ENCODE measurements at regions not wholly inside any gene's neighbourhood (a gene's known extent, or its start where the extent isn't known, plus 50 kb on each side); places are given as distances from the start of the nearest gene placed in this dataset.

- intact Hi-C loops (cut with micrococcal nuclease): no loop called here
- Mint-ChIP-seq H3K36me3 (no peaks in the 10 kb centered on the region), H3K27ac (no peak overlapping the region), H3K9me3 (peaks cover 0 to 17% (median 5%) of the 10 kb centered on the region in 8 donors), H3K4me3 (no peak overlapping the region), H3K4me1 (no peaks in the 10 kb centered on the region), H3K27me3 (no peaks in the 10 kb centered on the region)
- no peak for DNase-seq
- no peak overlapping the region for H3K4me3 ChIP-seq (ENCODE audit: low read length in 2 of 2)
- H3K27me3 ChIP-seq (ENCODE audit: insufficient read depth, low read length): no peaks in the 10 kb centered on the region
- H3K36me3 ChIP-seq (ENCODE audit: insufficient read depth, low read length): no peaks in the 10 kb centered on the region
- H3K4me1 ChIP-seq (ENCODE audit: insufficient read depth, low read length): no peaks in the 10 kb centered on the region
- ChIA-PET CTCF (ENCODE audit: partially characterized antibody) (no interaction called here), POLR2A (ENCODE audit: partially characterized antibody) (no interaction called here)
- H3K27ac ChIP-seq (ENCODE audit: low read depth, low read length): no peak overlapping the region
- no peaks in the 10 kb centered on the region for H3K9me3 ChIP-seq (ENCODE audit: control insufficient read depth in 1 of 2, low read length in 2 of 2)
These were observed 222.6 kb upstream of the ST6GAL2 start for GRCh38 chr2:107108556-107108955.

GRCh38 chr2:107111623-107112022, 225.7 kb upstream of the ST6GAL2 start:
- intact Hi-C loops (cut with micrococcal nuclease): no loop called here
- Mint-ChIP-seq H3K27ac (no peak overlapping the region), H3K4me1 (no peaks in the 10 kb centered on the region), H3K4me3 (no peak overlapping the region), H3K9me3 (peaks cover 0 to 12% (median 3%) of the 10 kb centered on the region in 8 donors), H3K36me3 (no peaks in the 10 kb centered on the region), H3K27me3 (no peaks in the 10 kb centered on the region)
- H3K9me3 ChIP-seq (ENCODE audit: control insufficient read depth in 1 of 2, low read length in 2 of 2): no peaks in the 10 kb centered on the region
- CTCF ChIA-PET (ENCODE audit: partially characterized antibody): no interaction called here
- POLR2A ChIA-PET (ENCODE audit: partially characterized antibody): no interaction called here
- no peak for DNase-seq
- no peak overlapping the region for H3K27ac ChIP-seq (ENCODE audit: low read depth, low read length)
- no peaks in the 10 kb centered on the region for H3K27me3 ChIP-seq (ENCODE audit: insufficient read depth, low read length)
- no peaks in the 10 kb centered on the region for H3K36me3 ChIP-seq (ENCODE audit: insufficient read depth, low read length)
- H3K4me3 ChIP-seq (ENCODE audit: low read length in 2 of 2): no peak overlapping the region
- H3K4me1 ChIP-seq (ENCODE audit: insufficient read depth, low read length): no peaks in the 10 kb centered on the region

GRCh38 chr2:107112561-107112960, 226.6 kb upstream of the ST6GAL2 start:
- H3K27ac ChIP-seq (ENCODE audit: low read depth, low read length): no peak overlapping the region
- intact Hi-C loops (cut with micrococcal nuclease): no loop called here
- POLR2A ChIA-PET (ENCODE audit: partially characterized antibody): no interaction called here
- Mint-ChIP-seq H3K27me3 (no peaks in the 10 kb centered on the region), H3K36me3 (no peaks in the 10 kb centered on the region), H3K4me1 (no peaks in the 10 kb centered on the region), H3K27ac (no peak overlapping the region), H3K4me3 (no peak overlapping the region), H3K9me3 (peaks cover 0 to 12% (median 3%) of the 10 kb centered on the region in 8 donors)
- H3K36me3 ChIP-seq (ENCODE audit: insufficient read depth, low read length): no peaks in the 10 kb centered on the region
- H3K9me3 ChIP-seq (ENCODE audit: control insufficient read depth in 1 of 2, low read length in 2 of 2): no peaks in the 10 kb centered on the region
- H3K4me3 ChIP-seq (ENCODE audit: low read length in 2 of 2): no peak overlapping the region
- H3K4me1 ChIP-seq (ENCODE audit: insufficient read depth, low read length): no peaks in the 10 kb centered on the region
- CTCF ChIA-PET (ENCODE audit: partially characterized antibody): no interaction called here
- H3K27me3 ChIP-seq (ENCODE audit: insufficient read depth, low read length): no peaks in the 10 kb centered on the region
- DNase-seq: no peak

- no peak overlapping the region for H3K27ac Mint-ChIP-seq
- intact Hi-C loops (cut with micrococcal nuclease): no loop called here
These were observed 242.4 kb upstream of the ST6GAL2 start for GRCh38 chr2:107128381-107128780.

GRCh38 chr2:107132070-107132469, 246.1 kb upstream of the ST6GAL2 start:
- Histone ChIP-seq H3K36me3 (ENCODE audit: insufficient read depth, low read length) (no peaks in the 10 kb centered on the region), H3K27me3 (ENCODE audit: insufficient read depth, low read length) (no peaks in the 10 kb centered on the region), H3K9me3 (ENCODE audit: control insufficient read depth in 1 of 2, low read length in 2 of 2) (no peaks in the 10 kb centered on the region), H3K27ac (ENCODE audit: low read depth, low read length) (no peak overlapping the region), H3K4me3 (ENCODE audit: low read length in 2 of 2) (no peak overlapping the region), H3K4me1 (ENCODE audit: insufficient read depth, low read length) (no peaks in the 10 kb centered on the region)
- H3K36me3 Mint-ChIP-seq: no peaks in the 10 kb centered on the region
- H3K27me3 Mint-ChIP-seq: no peaks in the 10 kb centered on the region
- no peak overlapping the region for H3K27ac Mint-ChIP-seq
- POLR2A ChIA-PET (ENCODE audit: partially characterized antibody): no interaction called here
- H3K4me3 Mint-ChIP-seq: no peak overlapping the region
- intact Hi-C loops (cut with micrococcal nuclease): no loop called here
- H3K4me1 Mint-ChIP-seq: no peaks in the 10 kb centered on the region
- no peak for DNase-seq
- peaks cover 0 to 4% (median 2%) of the 10 kb centered on the region in 8 donors for H3K9me3 Mint-ChIP-seq
- CTCF ChIA-PET (ENCODE audit: partially characterized antibody): no interaction called here

More at GRCh38 chr2:107128381-107128780, 242.4 kb upstream of the ST6GAL2 start:
- no peaks in the 10 kb centered on the region for H3K36me3 Mint-ChIP-seq
- H3K4me1 Mint-ChIP-seq: no peaks in the 10 kb centered on the region
- no peaks in the 10 kb centered on the region for H3K27me3 Mint-ChIP-seq
- peaks cover 0 to 9% (median 0%) of the 10 kb centered on the region in 8 donors for H3K9me3 Mint-ChIP-seq
- ChIA-PET CTCF (ENCODE audit: partially characterized antibody) (no interaction called here), POLR2A (ENCODE audit: partially characterized antibody) (no interaction called here)
- no peak overlapping the region for H3K27ac ChIP-seq (ENCODE audit: low read depth, low read length)
- DNase-seq: no peak
- no peak overlapping the region for H3K4me3 ChIP-seq (ENCODE audit: low read length in 2 of 2)
- no peaks in the 10 kb centered on the region for H3K9me3 ChIP-seq (ENCODE audit: control insufficient read depth in 1 of 2, low read length in 2 of 2)
- no peaks in the 10 kb centered on the region for H3K27me3 ChIP-seq (ENCODE audit: insufficient read depth, low read length)
- no peak overlapping the region for H3K4me3 Mint-ChIP-seq
- no peaks in the 10 kb centered on the region for H3K4me1 ChIP-seq (ENCODE audit: insufficient read depth, low read length)
- H3K36me3 ChIP-seq (ENCODE audit: insufficient read depth, low read length): no peaks in the 10 kb centered on the region

DNA sequence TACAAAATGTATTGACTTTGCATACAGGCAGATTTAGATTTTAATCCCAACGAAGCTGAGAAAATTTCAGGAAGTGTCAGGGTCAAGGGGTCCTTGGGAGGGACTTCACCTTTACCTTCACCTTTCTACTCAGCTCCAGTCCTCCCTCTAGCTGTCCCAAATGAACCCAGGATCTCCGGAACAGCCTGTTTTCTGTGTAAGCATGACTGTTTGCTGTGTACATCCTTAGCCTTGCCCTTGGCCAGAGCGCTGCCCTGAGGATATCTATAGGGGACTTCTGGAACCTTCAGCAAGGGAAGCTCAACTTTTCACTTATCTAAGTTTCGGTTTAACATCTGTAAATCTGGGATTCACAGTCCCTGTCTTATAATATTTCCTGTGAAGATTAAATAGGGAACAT, 246.8 kb upstream of the ST6GAL2 start:
- CTCF ChIA-PET (ENCODE audit: partially characterized antibody): no interaction called here
- Histone ChIP-seq H3K9me3 (ENCODE audit: control insufficient read depth in 1 of 2, low read length in 2 of 2) (no peaks in the 10 kb centered on the region), H3K4me3 (ENCODE audit: low read length in 2 of 2) (no peak overlapping the region), H3K27me3 (ENCODE audit: insufficient read depth, low read length) (no peaks in the 10 kb centered on the region), H3K4me1 (ENCODE audit: insufficient read depth, low read length) (no peaks in the 10 kb centered on the region), H3K36me3 (ENCODE audit: insufficient read depth, low read length) (no peaks in the 10 kb centered on the region), H3K27ac (ENCODE audit: low read depth, low read length) (no peak overlapping the region)
- Mint-ChIP-seq H3K36me3 (no peaks in the 10 kb centered on the region), H3K9me3 (peaks cover 0 to 4% (median 2%) of the 10 kb centered on the region in 8 donors), H3K27ac (no peak overlapping the region), H3K4me3 (no peak overlapping the region), H3K4me1 (no peaks in the 10 kb centered on the region), H3K27me3 (no peaks in the 10 kb centered on the region)
- intact Hi-C loops (cut with micrococcal nuclease): no loop called here
- no peak for DNase-seq
- POLR2A ChIA-PET (ENCODE audit: partially characterized antibody): no interaction called here

DNA sequence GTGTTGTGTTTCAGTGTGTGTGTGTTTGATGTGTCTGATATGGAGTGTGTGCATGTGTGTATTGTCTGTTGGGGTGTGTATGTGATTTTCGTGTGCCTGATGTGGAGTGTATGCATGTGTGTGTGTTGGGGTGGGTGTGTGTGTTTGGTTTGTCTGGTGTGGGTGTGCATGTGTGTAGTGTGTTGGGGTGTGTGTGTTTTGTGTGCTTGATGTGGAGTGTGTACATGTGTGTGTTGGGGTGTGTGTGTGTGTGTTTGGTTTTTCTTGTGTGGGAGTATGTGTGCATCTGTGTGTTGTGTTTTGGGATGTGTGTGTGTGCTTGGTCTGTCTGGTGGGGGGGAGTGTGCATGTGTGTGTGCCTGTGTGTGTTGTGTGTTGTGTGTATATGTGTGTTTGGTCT, 247.4 kb upstream of the ST6GAL2 start:
- no peaks in the 10 kb centered on the region for H3K27me3 ChIP-seq (ENCODE audit: insufficient read depth, low read length)
- H3K4me3 ChIP-seq (ENCODE audit: low read length in 2 of 2): no peak overlapping the region
- no peak for DNase-seq
- Mint-ChIP-seq H3K4me3 (no peak overlapping the region), H3K27me3 (no peaks in the 10 kb centered on the region), H3K36me3 (no peaks in the 10 kb centered on the region), H3K27ac (no peak overlapping the region), H3K9me3 (peaks cover 0 to 4% (median 2%) of the 10 kb centered on the region in 8 donors), H3K4me1 (no peaks in the 10 kb centered on the region)
- no peaks in the 10 kb centered on the region for H3K4me1 ChIP-seq (ENCODE audit: insufficient read depth, low read length)
- ChIA-PET CTCF (ENCODE audit: partially characterized antibody) (no interaction called here), POLR2A (ENCODE audit: partially characterized antibody) (no interaction called here)
- no peaks in the 10 kb centered on the region for H3K9me3 ChIP-seq (ENCODE audit: control insufficient read depth in 1 of 2, low read length in 2 of 2)
- no peak overlapping the region for H3K27ac ChIP-seq (ENCODE audit: low read depth, low read length)
- intact Hi-C loops (cut with micrococcal nuclease): no loop called here
- H3K36me3 ChIP-seq (ENCODE audit: insufficient read depth, low read length): no peaks in the 10 kb centered on the region

DNA sequence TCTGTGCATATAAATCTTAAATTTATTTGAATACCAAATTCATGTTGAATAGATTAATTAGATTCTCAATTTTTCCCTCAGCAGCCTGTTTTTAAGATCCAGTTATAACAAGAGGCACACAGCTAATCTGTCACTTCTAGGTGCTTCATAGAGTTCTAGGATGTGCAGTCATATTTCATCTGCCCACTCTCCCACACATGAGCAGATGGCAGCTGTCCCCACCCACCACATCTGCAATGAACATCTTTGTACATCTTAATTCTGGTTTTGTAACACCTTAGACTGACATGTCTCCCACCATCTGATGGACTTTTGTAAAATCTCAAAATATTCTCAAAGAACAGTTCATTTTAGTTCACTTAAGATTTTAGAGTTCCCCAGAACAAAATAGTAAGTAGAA, 250.8 kb upstream of the ST6GAL2 start:
- Histone ChIP-seq H3K27ac (ENCODE audit: low read depth, low read length) (no peak overlapping the region), H3K4me1 (ENCODE audit: insufficient read depth, low read length) (no peaks in the 10 kb centered on the region), H3K27me3 (ENCODE audit: insufficient read depth, low read length) (no peaks in the 10 kb centered on the region), H3K36me3 (ENCODE audit: insufficient read depth, low read length) (no peaks in the 10 kb centered on the region), H3K9me3 (ENCODE audit: control insufficient read depth in 1 of 2, low read length in 2 of 2) (no peaks in the 10 kb centered on the region), H3K4me3 (ENCODE audit: low read length in 2 of 2) (no peak overlapping the region)
- CTCF ChIA-PET (ENCODE audit: partially characterized antibody): no interaction called here
- intact Hi-C loops (cut with micrococcal nuclease): no loop called here
- DNase-seq: no peak
- Mint-ChIP-seq H3K36me3 (no peaks in the 10 kb centered on the region), H3K27ac (no peak overlapping the region), H3K27me3 (no peaks in the 10 kb centered on the region), H3K4me1 (no peaks in the 10 kb centered on the region), H3K4me3 (no peak overlapping the region), H3K9me3 (peaks cover 0 to 8% (median 3%) of the 10 kb centered on the region in 8 donors)
- POLR2A ChIA-PET (ENCODE audit: partially characterized antibody): no interaction called here

All from CD4-positive, alpha-beta memory T cell (primary cell).